NOMO-1 (cell line): ENCODE measurements at regions not wholly inside any gene's neighbourhood (a gene's known extent, or its start where the extent isn't known, plus 50 kb on each side); places are given as distances from the start of the nearest gene placed in this dataset.
A peak's percentile ranks its signal among the peaks of the same experiment; 100 is the strongest.

Experiments used
- DNase-seq, 2 experiments: peaks; one replicate each; lab custom pipeline; 2025; ENCODE audit not compliant: unreplicated experiment in 2 of 2; lab: John Stamatoyannopoulos, UW

GRCh38 chr14:50055461-50056228 is 60.7 kb downstream of the VCPKMT start:
- peak in 1 of 2 experiments; percentile 35 for DNase-seq

- peak in 1 of 2 experiments; percentile 12 for DNase-seq
These were observed 59.9 kb downstream of the VCPKMT start for GRCh38 chr14:50056435-50056834.

- no peak for DNase-seq
These were observed 59.0 kb downstream of the VCPKMT start for GRCh38 chr14:50057331-50057730.

- no peak for DNase-seq
These were observed 58.3 kb downstream of the VCPKMT start for GRCh38 chr14:50058113-50058512.
